HG03060 (cell line): ENCODE measurements at regions not wholly inside any gene's neighbourhood (a gene's known extent, or its start where the extent isn't known, plus 50 kb on each side); places are given as distances from the start of the nearest gene placed in this dataset.

ENCODE experiments used
- ATAC-seq: cut with Tn5 transposase; IDR thresholded peaks from one replicate; pipeline ENCODE4 v1.9.1; 2021; ENCODE audit warnings: low read depth, moderate number of reproducible peaks; ENCODE audit not compliant: unreplicated experiment

GRCh38 chr2:9753665-9754531, 89.4 kb upstream of the TAF1B start:
- ATAC-seq: no peak

GRCh38 chr2:9754532-9754887, 88.8 kb upstream of the TAF1B start:
- no peak for ATAC-seq

- no peak for ATAC-seq
These were observed 88.3 kb upstream of the TAF1B start for GRCh38 chr2:9755008-9755407.

GRCh38 chr2:9755638-9756037, 87.6 kb upstream of the TAF1B start:
- no peak for ATAC-seq

- ATAC-seq: no peak
These were observed 86.5 kb upstream of the TAF1B start for GRCh38 chr2:9756692-9757250.

- no peak for ATAC-seq
These were observed 85.6 kb upstream of the TAF1B start for GRCh38 chr2:9757501-9758264.

GRCh38 chr2:9758741-9759140, 84.5 kb upstream of the TAF1B start:
- ATAC-seq: no peak

- no peak for ATAC-seq
These were observed 83.0 kb upstream of the TAF1B start for GRCh38 chr2:9760069-9760901.

GRCh38 chr2:9760902-9761228, 82.4 kb upstream of the TAF1B start:
- ATAC-seq: no peak

- ATAC-seq: no peak
These were observed 81.7 kb upstream of the TAF1B start for GRCh38 chr2:9761577-9761976.

- no peak for ATAC-seq
These were observed 81.1 kb upstream of the TAF1B start for GRCh38 chr2:9762164-9762563.

GRCh38 chr2:9762941-9763340, 80.3 kb upstream of the TAF1B start:
- ATAC-seq: no peak

GRCh38 chr2:9763356-9764152, 79.7 kb upstream of the TAF1B start:
- ATAC-seq: no peak

- ATAC-seq: no peak
These were observed 79.0 kb upstream of the TAF1B start for GRCh38 chr2:9764153-9764778.

- ATAC-seq: no peak
These were observed 77.4 kb upstream of the TAF1B start for GRCh38 chr2:9765611-9766531.

GRCh38 chr2:9767656-9768281, 75.5 kb upstream of the TAF1B start:
- ATAC-seq: no peak

- ATAC-seq: no peak
These were observed 74.9 kb upstream of the TAF1B start for GRCh38 chr2:9768388-9768787.
